Right lobe of liver (tissue), 6 donors: ENCODE measurements at regions not wholly inside any gene's neighbourhood (a gene's known extent, or its start where the extent isn't known, plus 50 kb on each side); places are given as distances from the start of the nearest gene placed in this dataset.

Experiments used
- ATAC-seq, 4 donors: fragments of 200-7000 bp; cut with Tn5 transposase; one replicate each; pipeline ENCODE4 v1.9.1; 2020; ENCODE audit warnings: mild to moderate bottlenecking in 4 of 4, moderate library complexity in 4 of 4
- DNase-seq, 3 donors: peaks; one replicate each; pipeline ENCODE4 v3.0.0-alpha.2; 2020
- H3K27ac ChIP-seq, 3 donors: fragments of 200-600 bp; one replicate each; pipeline ENCODE4 v1.8.0; 2022
- H3K27me3 ChIP-seq, 2 donors: fragments of 200-600 bp; one replicate each; pipeline ENCODE4 v1.8.0; 2022
- H3K36me3 ChIP-seq, 4 donors: fragments of 200-600 bp; sonication (generic) in 1 of 4; one replicate each; pipeline versions ENCODE4 v1.5.1 to v1.8.0; 2017 to 2022; ENCODE audit warnings: control low read depth in 1 of 4
- H3K4me1 ChIP-seq, 4 donors: fragments of 200-600 bp; sonication (generic) in 1 of 4; one replicate each; pipeline versions ENCODE4 v1.5.1 to v1.8.0; 2017 to 2022; ENCODE audit warnings: control low read depth in 1 of 4
- H3K4me3 ChIP-seq, 3 donors: fragments of 200-600 bp; one replicate each; pipeline ENCODE4 v1.8.0; 2022
- H3K9me3 ChIP-seq, 4 donors: fragments of 200-600 bp; sonication (generic) in 1 of 4; one replicate each; pipeline versions ENCODE4 v1.5.1 to v1.8.0; 2017 to 2022; ENCODE audit warnings: control low read depth in 1 of 4
- CTCF ChIP-seq, 4 donors: fragments of 200-600 bp in 3 of 4; fragments of 450-650 bp in 1 of 4; IDR thresholded peaks; one replicate each; pipeline versions ENCODE4 v1.5.1 to v1.8.0; 2016 to 2022; ENCODE audit warnings: antibody characterized with exemption in 4 of 4, mild to moderate bottlenecking in 2 of 4
- POLR2A ChIP-seq: fragments of 450-650 bp; IDR thresholded peaks from one replicate; pipeline ENCODE4 v1.6.1; 2017; ENCODE audit warnings: antibody characterized with exemption, mild to moderate bottlenecking
- WGBS: methylation state at CpG from one replicate; pipeline ENCODE4 v1.1.6; 2018; ENCODE audit warnings: low coverage, low lambda C conversion rate; ENCODE audit not compliant: insufficient coverage; ENCODE audit errors: missing lambda C conversion rate; 5-methylcytosine and 5-hydroxymethylcytosine counted together
- intact Hi-C, 2 donors: fragments of 100-400 bp; cut with DNase I; formaldehyde crosslinking; loops; one replicate each; pipeline versions ENCODE4 v1.11.2 to v1.14.1; 2022
- donor health status: DM: no; HTN: yes; CAD: no.
- donor health status: DM: no; HTN: no; CAD: no.
- donor health status: DM: no; HTN: no; CAD: no.
- donor health status: DM: no; HTN: yes; CAD: no.
- donor health status: DM: no; HTN: yes; CAD: no.

GRCh38 chr2:43070676-43071502, 155.5 kb downstream of the ZFP36L2 start:
- intact Hi-C loops = no loop called here
- H3K9me3 ChIP-seq = no peaks in the 10 kb centered on the region

GRCh38 chr2:43070030-43070429, 156.4 kb downstream of the ZFP36L2 start:
- H3K27ac ChIP-seq = no peak overlapping the region
- DNase-seq = peak in 2 of 3 donors; percentile 54 to 62
- no peak overlapping the region for H3K4me3 ChIP-seq
- no peaks in the 10 kb centered on the region for H3K9me3 ChIP-seq
- H3K27me3 ChIP-seq = no peaks in the 10 kb centered on the region
- intact Hi-C loops = no loop called here
- 63% methylated on average over 2 of the region's 3 CpGs for WGBS
- H3K4me1 ChIP-seq = no peaks in the 10 kb centered on the region
- no peaks in the 10 kb centered on the region for H3K36me3 ChIP-seq
- peak; percentile 39 to 70 (median 56) for ATAC-seq
- TF ChIP-seq CTCF (IDR thresholded peaks at IDR 0.05) (no peak), POLR2A (no peak)

More at GRCh38 chr2:43070676-43071502, 155.5 kb downstream of the ZFP36L2 start:
- no peak overlapping the region for H3K27ac ChIP-seq
- no peaks in the 10 kb centered on the region for H3K36me3 ChIP-seq
- H3K4me1 ChIP-seq = no peaks in the 10 kb centered on the region
- no peaks in the 10 kb centered on the region for H3K27me3 ChIP-seq
- DNase-seq = peak in 2 of 3 donors; percentile 41 to 42
- ATAC-seq = peak in 2 of 4 donors; percentile 22 to 41
- 76% methylated on average over 4 of the region's 15 CpGs for WGBS
- no peak for TF ChIP-seq POLR2A
- TF ChIP-seq CTCF (IDR thresholded peaks at IDR 0.05) = no peak
- no peak overlapping the region for H3K4me3 ChIP-seq

GRCh38 chr2:43068631-43069517, 157.5 kb downstream of the ZFP36L2 start:
- H3K27ac ChIP-seq = no peak overlapping the region
- no peak overlapping the region for H3K4me3 ChIP-seq
- H3K4me1 ChIP-seq = no peaks in the 10 kb centered on the region
- peak in 2 of 3 donors; percentile 33 to 45 for DNase-seq
- no peak for ATAC-seq
- 88% methylated on average over 11 of the region's 16 CpGs for WGBS
- TF ChIP-seq CTCF (IDR thresholded peaks at IDR 0.05) (no peak), POLR2A (no peak)
- no peaks in the 10 kb centered on the region for H3K27me3 ChIP-seq
- H3K36me3 ChIP-seq = no peaks in the 10 kb centered on the region
- no peaks in the 10 kb centered on the region for H3K9me3 ChIP-seq
- intact Hi-C loops = no loop called here

- peak in 2 of 3 donors; percentile 34 to 54 for DNase-seq
- Histone ChIP-seq H3K36me3 (no peaks in the 10 kb centered on the region), H3K9me3 (no peaks in the 10 kb centered on the region), H3K4me1 (no peaks in the 10 kb centered on the region), H3K27me3 (no peaks in the 10 kb centered on the region), H3K27ac (no peak overlapping the region), H3K4me3 (no peak overlapping the region)
- WGBS = 80% methylated on average over 15 of the region's 51 CpGs
- TF ChIP-seq CTCF (IDR thresholded peaks at IDR 0.05) (no peak), POLR2A (no peak)
- intact Hi-C loops = no loop called here
- no peak for ATAC-seq
These were observed 158.3 kb downstream of the ZFP36L2 start for GRCh38 chr2:43068041-43068533.
